Activated CD8-positive, alpha-beta memory T cell treated with anti-CD3 and anti-CD28 coated beads, Interleukin-2, amount 50 U/mL, for 1 hour (primary cell): ENCODE measurements at regions not wholly inside any gene's neighbourhood (a gene's known extent, or its start where the extent isn't known, plus 50 kb on each side); places are given as distances from the start of the nearest gene placed in this dataset.
"Not testable (repeated sequence)": the region's sequence is repeated elsewhere in the genome, so short reads cannot be mapped to it uniquely, and the experiment has no call there.

Experiments used
- DNase-seq: peaks from one replicate; pipeline ENCODE4 v3.0.0-alpha.2; 2020; ENCODE audit errors: extremely low read depth

DNA sequence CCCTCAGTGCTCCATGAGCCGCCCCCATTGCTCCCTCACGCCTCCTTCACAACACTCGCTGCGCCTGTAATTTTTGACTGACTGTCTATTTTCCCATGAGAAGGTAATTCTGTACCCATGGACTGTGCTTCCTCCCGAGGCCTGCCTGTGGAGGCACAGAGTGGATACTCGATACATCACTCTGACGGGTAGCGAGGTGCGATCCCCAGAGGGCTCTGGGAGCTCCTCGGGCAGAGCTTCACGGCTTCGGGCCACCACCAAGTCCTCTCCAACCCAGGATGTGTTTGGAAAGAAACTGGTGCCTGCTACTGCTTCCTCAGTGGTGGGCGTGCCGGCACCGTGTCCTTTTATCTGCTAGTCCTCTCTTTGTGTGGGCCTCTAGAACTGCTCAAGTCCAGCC, 108.6 kb upstream of the DLG1 start:
- DNase-seq = no peak

DNA sequence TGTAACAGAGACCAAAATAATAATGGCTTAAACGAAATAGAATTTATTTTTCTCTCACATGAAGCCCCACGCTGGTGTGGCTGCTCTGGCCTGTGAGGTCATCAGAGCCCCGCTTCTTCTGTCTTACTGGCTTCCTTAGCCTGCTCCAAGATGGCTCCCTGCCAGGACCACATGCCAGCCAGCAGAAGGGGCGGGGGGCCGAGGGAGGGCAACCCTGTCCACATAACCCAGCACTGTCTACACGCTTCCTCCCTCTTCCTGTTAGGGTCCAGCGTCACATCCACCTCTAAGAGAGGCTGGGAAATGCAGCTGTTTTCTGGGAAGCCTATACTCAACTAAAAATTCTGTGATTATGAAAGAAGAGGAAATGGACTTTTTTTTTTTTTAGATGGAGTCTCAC, 107.9 kb upstream of the DLG1 start:
- no peak for DNase-seq

DNA sequence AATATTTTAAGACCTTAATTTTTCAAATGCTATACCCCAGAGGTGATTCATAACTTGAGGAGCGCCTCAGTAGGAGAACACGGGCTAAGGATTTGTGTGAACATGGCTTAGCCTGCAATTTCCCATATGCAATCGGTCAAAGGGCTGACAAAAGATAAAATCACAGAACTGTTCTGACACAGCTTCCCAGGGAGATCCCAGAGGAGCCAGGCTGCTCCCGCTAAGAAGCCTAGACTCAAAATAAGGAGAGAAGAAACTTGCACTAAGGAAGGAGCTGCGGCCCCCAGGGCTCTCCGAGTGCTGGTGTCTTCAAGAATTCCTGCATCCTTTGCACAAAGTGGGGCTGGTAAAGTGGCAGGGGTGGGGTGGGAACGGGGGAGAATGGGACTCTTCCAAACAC, 106.3 kb upstream of the DLG1 start:
- no peak for DNase-seq

DNA sequence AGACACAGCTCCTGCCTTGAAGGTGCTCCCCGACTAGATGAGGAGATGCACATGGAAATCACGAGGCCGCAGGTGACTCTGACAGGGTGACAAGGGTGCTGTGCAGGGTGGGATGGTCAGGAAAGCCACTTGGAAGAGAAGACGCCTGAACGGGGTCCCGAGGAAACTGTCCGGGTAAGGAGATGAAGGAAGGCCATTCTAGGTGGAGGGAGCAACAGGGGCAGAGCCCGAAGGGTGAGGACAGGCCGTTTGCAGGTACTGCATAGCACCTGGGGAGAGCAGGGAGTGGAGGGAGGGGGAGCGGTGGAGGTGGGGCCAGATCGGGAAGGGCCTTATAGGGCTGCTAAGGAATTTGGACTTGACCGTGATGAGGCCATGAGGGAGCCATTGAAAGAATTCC, 105.6 kb upstream of the DLG1 start:
- DNase-seq = no peak

DNA sequence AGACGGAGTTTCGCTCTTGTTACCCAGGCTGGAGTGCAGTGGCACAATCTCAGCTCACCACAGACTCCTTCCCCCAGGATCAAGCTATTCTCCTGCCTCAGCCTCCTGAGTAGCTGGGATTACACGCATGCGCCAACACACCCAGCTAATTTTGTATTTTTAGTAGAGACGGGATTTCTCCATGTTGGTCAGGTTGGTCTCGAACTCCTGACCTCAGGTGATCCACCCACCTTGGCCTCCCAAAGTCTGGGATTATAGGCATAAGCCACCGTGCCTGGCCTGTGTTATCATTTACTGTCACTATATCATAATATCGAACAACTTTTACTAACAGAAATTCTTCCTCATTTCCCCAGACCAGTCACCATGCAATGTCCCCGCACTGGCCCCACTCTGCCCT, 104.0 kb upstream of the DLG1 start:
- DNase-seq = not testable (repeated sequence)

DNA sequence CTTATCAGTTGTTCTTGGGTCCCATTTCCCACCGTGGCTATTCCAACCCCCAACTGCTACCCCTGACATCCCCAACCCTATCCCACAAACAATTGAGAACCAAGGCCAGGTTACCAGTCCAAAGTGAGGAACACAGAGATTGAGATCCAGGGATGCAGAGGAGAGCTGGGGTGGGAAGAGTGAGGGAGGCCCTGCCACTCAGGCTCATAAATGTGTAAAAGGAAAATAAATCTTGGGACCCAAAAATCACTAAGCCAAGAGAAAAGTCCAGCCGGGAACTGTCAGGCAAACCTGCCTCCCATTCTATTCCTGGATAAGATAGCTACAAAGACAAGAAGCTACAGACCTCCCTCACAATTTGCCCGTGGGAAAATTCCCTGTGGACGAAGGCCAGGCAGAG, 101.1 kb upstream of the DLG1 start:
- DNase-seq = no peak

DNA sequence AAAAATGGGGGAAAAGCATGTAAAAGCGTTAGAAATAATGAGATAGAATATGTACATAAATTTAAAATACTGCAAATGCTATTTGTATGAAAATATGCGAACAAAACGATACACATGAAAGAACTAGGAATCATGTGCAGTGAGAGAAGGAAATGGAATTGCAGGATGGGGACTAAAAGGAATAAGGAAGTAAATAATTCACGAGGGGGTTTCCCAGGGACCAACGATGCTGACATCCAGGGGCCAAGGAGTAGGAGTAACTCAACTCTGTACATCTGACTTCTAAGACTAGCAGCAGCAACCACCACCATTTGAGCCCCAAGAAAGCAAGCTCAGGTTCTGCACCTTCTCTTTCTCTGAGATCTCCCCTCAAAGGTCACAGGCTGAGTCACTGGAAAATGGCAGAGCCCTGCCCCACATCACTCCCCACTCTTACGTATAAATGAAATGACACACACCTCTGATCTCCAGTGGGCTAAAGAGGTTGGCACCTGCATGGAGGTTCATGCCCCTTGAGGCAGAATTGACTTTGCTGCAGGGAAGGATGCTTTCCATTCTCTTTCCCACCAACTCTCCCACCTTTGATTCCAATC, 100.0 kb upstream of the DLG1 start:
- DNase-seq = no peak

DNA sequence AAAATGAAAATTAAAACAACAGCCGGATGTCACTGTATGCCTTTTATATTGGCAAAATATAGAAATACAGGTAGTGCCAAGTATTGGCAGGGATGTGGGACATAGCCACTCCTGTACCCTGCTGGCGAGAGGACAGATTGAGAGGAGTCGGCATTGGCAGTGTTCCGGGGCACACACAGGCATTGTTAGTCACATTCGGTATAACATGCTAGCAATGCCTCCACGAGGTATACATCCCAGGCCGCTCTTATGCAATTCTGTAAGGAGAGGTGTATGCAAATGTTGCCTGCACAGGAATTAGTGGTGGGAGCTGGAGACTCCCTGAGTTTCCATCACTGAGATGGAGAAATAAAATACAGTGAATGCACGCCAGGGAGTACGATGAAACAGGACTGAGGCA, 99.4 kb upstream of the DLG1 start:
- no peak for DNase-seq

DNA sequence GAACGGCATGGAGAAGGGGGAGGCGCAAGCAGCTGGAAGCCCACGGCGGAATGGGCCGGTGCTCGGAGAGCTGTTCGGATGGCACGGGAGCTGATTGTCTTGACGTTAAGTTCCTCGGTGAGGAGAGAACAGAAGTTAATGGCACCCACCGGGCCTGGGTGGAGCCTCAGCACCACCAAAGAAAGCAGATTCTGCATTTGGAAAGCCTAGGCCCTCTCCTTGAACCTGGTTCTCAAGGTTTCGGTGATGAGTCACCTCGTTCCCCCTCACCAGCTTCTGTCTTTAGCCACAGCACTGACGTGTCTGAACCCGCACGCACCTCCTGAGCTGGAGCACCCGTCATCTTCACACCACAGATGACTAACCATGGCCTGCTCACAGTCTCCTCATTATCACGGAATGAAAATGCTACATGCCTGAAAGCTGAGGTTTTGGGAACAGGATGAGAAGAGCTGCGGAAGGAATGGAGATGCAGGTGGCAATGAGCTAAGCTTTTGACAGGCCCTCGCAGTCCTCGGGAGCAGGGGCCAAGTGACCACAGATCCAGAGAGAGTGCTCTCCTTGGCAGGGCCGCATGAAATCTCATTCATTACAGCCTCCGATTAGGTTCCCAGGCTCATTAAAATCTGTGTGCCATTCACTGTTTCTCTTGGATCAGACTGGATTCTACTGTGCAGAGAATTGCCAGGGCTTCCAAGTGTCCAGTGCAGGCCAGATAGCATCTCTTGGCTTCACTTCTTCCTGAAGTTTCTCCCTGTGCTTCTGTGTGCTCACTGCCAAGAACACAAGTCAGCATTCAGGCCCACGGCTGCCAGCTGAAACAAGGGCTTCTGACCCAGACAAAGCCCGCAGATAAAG, 96.3 kb upstream of the DLG1 start:
- no peak for DNase-seq

DNA sequence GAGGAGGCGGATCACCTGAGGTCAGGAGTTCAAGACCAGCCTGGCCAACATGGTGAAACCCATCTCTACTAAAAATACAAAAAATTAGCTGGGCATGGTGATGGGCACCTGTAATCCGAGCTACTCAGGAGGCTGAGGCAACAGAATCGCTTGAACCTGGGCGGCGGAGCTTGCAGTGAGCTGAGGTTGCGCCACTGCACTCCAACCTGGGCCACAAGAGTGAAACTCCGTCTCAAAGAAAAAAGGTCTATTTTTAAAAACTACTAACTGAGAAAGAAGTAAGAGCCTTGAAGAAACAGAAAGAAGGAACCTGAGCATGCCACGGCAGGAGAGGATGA, 95.7 kb upstream of the DLG1 start:
- not testable (repeated sequence) for DNase-seq

DNA sequence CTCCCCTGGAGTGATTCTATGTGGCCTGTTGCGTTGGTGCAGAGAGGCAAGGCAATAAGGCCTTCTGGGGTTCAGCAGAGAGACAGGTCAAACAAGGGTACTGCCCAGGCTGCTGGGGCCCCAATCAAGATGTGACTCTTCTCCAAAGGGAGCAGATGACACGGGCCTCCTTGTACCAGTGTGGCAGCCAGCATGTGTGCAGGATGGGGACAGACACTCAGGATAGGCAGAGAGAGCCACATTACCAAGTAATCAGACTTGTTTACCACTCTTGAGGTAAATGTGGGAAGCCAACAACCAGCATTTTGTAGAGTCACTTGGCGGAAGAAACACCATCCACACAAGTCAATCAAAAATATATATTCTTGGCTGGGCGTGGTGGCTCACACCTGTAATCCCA, 95.3 kb upstream of the DLG1 start:
- DNase-seq = no peak

DNA sequence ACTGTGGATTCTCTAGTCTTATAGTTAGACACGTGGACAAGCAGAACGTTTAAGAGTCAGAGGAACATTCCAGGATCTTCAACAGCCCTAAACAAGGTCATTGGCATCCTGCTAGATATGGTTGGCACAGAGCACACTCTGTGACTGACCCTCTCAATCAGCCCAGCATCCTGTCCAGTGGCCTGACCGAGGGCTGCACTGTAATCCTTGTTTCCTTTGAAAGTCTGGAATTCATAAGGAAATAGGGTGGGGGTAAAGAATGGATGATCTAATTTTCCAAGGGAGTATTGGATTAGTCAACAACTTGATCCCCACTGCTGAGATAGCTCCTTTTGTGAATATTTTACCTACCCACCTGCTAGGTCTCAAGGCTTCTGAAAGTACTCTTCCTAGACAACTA, 94.5 kb upstream of the DLG1 start:
- DNase-seq = no peak

DNA sequence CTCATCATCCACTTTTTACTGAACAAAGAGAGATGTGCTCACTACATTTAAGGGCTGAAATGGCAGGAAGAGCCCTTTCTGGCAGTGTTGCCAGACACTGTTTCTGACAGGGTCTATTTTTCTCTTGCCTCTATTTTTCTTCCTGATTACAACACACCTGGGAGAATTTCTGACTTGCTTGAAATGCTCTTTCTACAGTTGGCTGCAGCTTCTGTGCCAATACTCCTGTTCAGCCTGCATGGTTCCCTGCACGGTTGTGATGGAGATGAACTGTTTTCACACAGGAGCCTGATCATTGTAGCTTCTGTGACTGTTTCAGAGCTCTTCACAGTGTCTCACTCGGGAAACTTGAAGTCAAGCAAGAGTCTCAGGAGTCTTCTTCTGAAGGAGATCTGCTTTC, 83.0 kb upstream of the DLG1 start:
- DNase-seq = no peak

DNA sequence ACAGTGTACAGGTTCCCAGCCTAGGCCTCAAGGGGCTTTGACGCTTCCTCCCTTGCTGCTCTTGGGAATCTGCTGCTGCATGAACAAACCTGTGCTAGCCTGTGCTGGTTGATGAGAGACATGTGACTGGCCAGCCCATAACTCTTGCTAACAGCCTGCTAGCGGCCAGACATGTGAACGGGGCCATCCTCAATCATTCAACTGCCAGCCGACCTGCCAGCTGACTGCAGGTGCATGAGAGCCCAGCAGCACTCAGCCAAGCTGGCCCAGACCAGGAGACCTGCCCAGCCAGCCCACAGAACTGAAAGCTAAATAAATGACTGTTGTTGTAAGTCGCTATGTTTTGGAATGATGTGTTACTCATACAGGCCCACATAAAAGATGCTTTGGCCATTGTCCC, 82.4 kb upstream of the DLG1 start:
- no peak for DNase-seq

DNA sequence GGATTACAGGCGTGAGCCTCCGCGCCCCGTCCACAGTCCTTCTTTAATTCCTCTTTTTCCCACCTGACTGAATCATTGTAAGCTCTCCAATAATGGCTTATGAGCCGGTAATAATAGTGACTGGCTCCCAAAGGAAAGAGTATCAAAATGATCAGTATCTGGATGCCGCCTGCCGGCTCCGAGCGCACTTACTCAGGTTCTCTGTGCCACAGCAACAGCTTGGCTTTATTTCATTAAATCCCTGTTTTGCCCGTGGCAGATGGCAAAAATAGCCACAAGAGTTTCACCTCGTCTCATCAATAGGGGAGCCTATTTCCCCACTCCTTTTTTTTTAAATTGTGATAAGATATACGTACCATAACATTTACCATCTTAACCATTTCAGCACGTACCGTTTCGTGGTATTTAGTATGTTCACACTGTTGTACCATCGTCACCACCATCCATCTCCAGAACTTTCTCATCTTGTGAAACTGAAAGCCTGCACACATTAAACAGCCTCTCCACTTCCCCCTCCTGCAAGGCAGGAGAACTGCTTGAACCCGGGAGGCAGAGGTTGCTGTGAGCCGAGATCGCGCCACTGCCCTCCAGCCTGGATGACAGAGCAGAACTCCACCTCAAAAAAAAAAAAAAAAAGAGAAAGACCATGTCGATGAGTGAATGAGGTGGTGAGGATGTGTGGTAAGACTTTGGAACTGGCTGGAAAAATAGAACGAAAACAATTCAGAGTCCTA, 80.7 kb upstream of the DLG1 start:
- no peak for DNase-seq

DNA sequence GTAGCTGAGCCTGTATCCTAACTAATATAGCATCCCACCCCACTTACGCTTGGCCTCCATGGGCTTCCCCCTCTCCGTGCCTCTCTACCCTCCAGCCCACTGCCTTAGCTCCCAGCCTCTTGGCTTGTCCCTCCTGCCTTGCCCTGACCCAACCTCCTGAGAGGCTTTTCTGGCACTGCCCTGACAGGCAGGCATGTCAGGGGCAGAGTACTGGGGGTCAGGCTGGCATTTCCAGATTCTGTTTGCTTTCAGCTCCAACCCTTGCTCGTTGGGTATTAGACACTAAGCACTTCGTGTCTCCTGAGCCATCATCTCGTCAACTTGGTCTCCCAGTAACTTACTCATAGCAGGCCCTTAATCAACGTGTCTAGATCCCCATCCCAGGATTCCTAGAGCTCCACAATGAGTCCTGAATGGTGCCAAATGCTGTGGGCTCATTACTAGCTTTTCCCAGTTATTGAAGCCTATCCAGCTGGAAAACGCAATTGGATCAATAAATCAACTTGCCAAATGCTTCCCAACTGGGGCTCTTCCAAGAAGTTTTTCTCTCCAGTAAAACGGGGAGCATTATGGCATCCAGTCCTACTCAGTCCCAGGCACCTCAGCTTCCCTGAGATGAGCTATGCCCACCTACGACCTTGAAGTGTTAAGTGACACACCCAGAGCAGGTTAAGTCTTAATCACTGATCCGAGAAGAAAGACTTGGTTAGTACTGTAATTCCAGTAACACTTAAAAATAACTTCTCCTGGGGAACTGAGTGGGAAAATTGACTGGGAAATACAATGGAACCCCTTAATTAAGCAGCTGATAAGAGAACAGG, 78.5 kb upstream of the DLG1 start:
- no peak for DNase-seq

DNA sequence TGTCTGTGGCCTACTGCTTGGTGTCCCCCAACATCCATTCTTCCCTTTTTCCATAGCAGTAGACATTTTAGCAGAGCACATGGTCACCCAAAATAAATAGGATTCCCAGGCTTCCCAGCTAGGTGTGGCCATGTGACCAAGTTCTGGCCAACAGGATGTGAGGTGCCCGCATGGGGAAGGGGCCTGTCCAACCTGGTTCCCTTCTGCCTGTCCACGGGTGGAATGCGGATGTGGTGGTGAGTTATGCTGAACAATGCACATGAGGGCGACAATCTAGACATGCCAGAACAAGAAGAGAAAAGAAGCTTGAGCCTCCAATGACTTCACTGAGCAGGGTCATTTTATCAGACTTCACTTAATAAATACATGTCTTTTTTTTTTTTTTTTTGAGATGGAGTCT, 77.6 kb upstream of the DLG1 start:
- no peak for DNase-seq

DNA sequence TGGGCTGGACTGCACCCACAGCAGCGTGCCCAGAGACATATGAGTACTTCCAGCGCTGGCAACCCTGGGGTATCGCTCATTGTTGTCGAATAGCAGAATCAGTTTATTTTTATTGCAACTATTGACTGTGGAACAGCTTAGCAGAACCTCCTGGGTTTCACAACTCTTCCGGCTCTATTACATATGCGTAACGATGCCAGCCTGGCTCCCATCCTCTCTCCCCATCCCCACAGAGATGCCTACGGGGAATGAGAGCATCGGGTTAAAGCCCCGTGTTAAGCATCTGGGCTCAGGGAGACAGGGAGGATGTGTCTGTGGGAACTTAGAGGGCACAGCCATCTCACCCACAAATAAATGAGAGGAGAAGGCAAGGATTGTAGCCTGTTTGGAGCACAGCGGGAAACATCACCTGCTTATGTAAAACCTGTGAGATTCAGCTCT, 76.6 kb upstream of the DLG1 start:
- DNase-seq = no peak

DNA sequence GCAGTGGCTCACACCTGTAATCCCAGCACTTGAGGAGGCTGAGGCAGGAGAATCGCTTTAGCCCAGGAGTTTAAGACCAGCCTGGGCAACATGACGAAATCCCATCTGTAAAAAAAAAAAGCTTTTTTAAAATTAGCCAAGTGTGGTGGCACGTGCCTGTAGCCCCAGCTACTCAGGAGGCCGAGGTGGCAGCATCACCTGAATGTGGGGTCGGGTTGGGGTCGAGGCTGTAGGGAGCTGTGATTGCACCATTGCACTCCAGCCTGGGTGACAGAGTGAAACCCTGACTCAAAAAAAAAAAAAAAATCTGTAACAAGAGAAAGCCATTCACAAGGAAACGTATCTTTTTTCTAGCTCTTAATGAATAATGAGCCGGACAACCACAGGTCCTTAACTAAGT, 74.7 kb upstream of the DLG1 start:
- DNase-seq = no peak

DNA sequence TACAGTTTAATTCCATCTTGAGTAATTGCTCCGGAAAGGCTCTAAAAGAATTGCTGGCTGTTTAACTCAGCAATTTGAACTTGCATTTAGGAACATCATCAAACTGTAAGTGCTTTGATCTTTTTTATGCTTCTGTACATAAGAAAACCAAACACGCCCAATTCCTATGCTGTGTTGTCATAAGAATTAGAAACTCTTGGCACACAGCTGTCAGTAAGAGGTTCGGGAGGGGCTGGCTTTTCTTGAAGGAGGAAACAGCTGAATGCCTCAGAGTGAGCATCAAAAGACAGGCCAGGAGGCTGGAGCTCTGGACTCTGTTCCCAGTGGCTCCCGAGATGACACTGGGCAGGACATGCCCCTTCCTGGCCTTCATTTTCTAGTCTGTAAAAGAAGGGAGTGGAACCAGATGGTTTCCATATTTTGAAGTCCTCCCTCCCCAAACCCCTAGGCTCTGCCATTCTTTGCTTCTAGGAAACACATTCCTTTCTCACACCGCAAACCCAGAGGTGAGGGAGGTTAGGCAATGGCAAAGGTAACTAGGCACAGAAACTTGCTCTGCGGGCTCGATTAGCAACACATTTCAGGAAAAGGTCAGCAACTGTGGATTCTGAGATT, 73.7 kb upstream of the DLG1 start:
- DNase-seq = no peak

DNA sequence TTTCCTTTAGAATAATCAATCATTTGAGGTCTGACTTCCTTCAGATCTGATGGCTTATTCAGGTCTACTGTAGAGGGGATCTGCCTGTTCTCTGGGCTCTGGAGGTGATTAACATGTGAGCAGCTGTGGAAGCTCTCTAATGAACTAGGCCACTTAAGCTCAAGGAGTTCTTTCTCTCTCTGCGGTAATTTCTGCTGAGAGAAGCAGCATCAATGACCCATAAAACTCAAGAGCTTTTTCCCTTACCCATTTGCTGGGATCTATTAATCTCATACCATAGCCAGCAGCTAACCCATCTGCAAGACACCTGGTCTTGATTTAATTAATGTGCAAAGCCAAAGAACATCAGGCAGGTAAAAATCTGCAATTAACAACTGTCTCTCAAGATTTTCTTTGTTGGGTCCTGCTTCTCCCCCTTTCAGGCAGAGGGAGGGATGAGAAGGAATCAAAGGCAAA, 73.2 kb upstream of the DLG1 start:
- DNase-seq = no peak

DNA sequence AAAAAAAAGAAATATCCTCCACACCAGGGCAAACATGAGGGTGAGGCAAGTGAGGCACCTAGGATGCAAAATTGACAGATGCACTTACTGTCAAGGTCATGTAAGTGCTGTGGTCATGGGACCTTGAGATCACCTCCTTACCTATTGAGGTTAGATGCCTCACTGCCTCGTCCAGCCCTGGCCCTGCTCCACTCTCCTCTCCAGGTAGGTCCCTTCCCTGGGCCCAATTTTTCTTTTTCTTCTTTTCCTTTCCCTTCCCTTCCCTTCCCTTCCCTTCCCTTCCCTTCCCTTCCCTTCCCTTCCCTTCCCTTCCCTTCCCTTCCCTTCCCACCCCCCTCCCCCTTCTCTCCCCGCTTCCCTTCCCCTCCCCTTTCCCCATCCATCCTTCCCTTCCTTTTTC, 71.1 kb upstream of the DLG1 start:
- DNase-seq = no peak
